H1 (cell line): ENCODE measurements at regions not wholly inside any gene's neighbourhood (a gene's known extent, or its start where the extent isn't known, plus 50 kb on each side); places are given as distances from the start of the nearest gene placed in this dataset.

ENCODE experiments used
- CTCF ChIA-PET: fragments of 300-600 bp; sonication (Branson Sonifier 250); formaldehyde crosslinking; loops from one replicate; lab custom pipeline; 2021; ENCODE audit not compliant: partially characterized antibody; lab: Charles Lee
- POLR2A ChIA-PET: fragments of 300-600 bp; sonication (Branson Sonifier 250); formaldehyde crosslinking; loops from one replicate; lab custom pipeline; 2021; ENCODE audit warnings: inconsistent platforms; ENCODE audit not compliant: partially characterized antibody; lab: Charles Lee
- DNase-seq, 2 experiments: peaks; one replicate each; pipeline versions ENCODE4 v3.0.0 to v3.0.0-alpha.2; 2010 to 2022; ENCODE audit warnings: low spot score in 2 of 2, low read depth in 1 of 2, mixed read lengths in 1 of 2
- FAIRE-seq: peaks from 2 replicates; lab custom pipeline; 2011; peaks lifted over from hg19 to GRCh38; lab: Jason Lieb, UNC
- H2AFZ ChIP-seq: 2 replicates; pipeline ENCODE4 v1.8.1; 2012; ENCODE audit warnings: low read length, inconsistent platforms
- H2AK5ac ChIP-seq: 2 replicates; pipeline ENCODE4 v1.6.1; 2013; ENCODE audit warnings: low read depth, low read length
- H2BK120ac ChIP-seq: replicated peaks from 2 replicates; pipeline ENCODE3; 2013; ENCODE audit warnings: low read depth, low read length, inconsistent platforms
- H2BK12ac ChIP-seq: 2 replicates; pipeline ENCODE4 v1.6.1; 2013; ENCODE audit warnings: low read depth, low read length
- H2BK15ac ChIP-seq: 2 replicates; pipeline ENCODE4 v1.6.1; 2013; ENCODE audit warnings: low read length
- H2BK20ac ChIP-seq: 2 replicates; pipeline ENCODE4 v1.6.1; 2013; ENCODE audit warnings: low read length
- H2BK5ac ChIP-seq: 2 replicates; pipeline ENCODE4 v1.6.1; 2013; ENCODE audit warnings: low read depth, low read length
- H3K14ac ChIP-seq: 2 replicates; pipeline ENCODE4 v1.6.1; 2013; ENCODE audit warnings: inconsistent platforms; ENCODE audit not compliant: insufficient read length
- H3K18ac ChIP-seq: 2 replicates; pipeline ENCODE4 v1.6.1; 2013; ENCODE audit warnings: low read length; ENCODE audit errors: extremely low read depth
- H3K23ac ChIP-seq: 2 replicates; pipeline ENCODE4 v1.6.1; 2013; ENCODE audit warnings: inconsistent platforms; ENCODE audit not compliant: insufficient read length
- H3K23me2 ChIP-seq: 2 replicates; pipeline ENCODE4 v1.6.1; 2013; ENCODE audit warnings: low read depth, low read length
- H3K27ac ChIP-seq: 2 replicates; pipeline ENCODE4 v1.6.1; 2011; ENCODE audit warnings: low read depth, low read length, inconsistent platforms
- H3K27me3 ChIP-seq, 4 experiments: replicated peaks in 1 of 4; 1 replicate in 1 of 4; 2 replicates in 3 of 4; pipeline versions ENCODE4 v1.6.1 to v1.8.1; 2011 to 2013; ENCODE audit warnings: low read length in 3 of 4, mild to moderate bottlenecking in 3 of 4, inconsistent platforms in 2 of 4, mixed read lengths in 2 of 4, moderate library complexity in 1 of 4; ENCODE audit not compliant: control insufficient read depth in 3 of 4, insufficient read depth in 3 of 4; ENCODE audit errors: extremely low read depth in 1 of 4
- H3K36me3 ChIP-seq, 4 experiments: 2 replicates each; pipeline versions ENCODE4 v1.6.1 to v1.8.1; 2011 to 2013; ENCODE audit warnings: mild to moderate bottlenecking in 4 of 4, low read length in 3 of 4, moderate library complexity in 2 of 4, control low read depth in 1 of 4, inconsistent platforms in 1 of 4; ENCODE audit not compliant: insufficient read depth in 4 of 4, control insufficient read depth in 2 of 4
- H3K4ac ChIP-seq: replicated peaks from 2 replicates; pipeline ENCODE3; 2013; ENCODE audit warnings: low read length, low read depth, mixed read lengths, inconsistent platforms; ENCODE audit not compliant: insufficient read length
- H3K4me1 ChIP-seq, 4 experiments: replicated peaks in 1 of 4; 1 replicate in 1 of 4; 2 replicates in 3 of 4; pipeline versions ENCODE4 v1.6.1 to v1.8.1; 2011 to 2013; ENCODE audit warnings: low read length in 3 of 4, inconsistent platforms in 2 of 4, mixed read lengths in 1 of 4; ENCODE audit not compliant: insufficient read depth in 4 of 4, control insufficient read depth in 3 of 4
- H3K4me2 ChIP-seq, 2 experiments: 2 replicates each; pipeline versions ENCODE4 v1.6.1 to v1.8.1; 2011 to 2013; ENCODE audit warnings: low read depth in 2 of 2, low read length in 2 of 2, control low read depth in 1 of 2, inconsistent platforms in 1 of 2, mild to moderate bottlenecking in 1 of 2; ENCODE audit not compliant: insufficient read depth in 1 of 2
- H3K4me3 ChIP-seq, 4 experiments: fragments of 200-600, 300-600 bp in 1 of 4; sonication (generic), shearing (Covaris generic), sonication (Bioruptor Twin) in 1 of 4; 2 replicates each; pipeline versions ENCODE4 v1.5.1 to v1.8.1; 2011 to 2016; ENCODE audit warnings: low read length in 4 of 4, low read depth in 3 of 4, control low read depth in 2 of 4, inconsistent platforms in 2 of 4, mild to moderate bottlenecking in 2 of 4, mixed read lengths in 1 of 4, moderate library complexity in 1 of 4; ENCODE audit not compliant: insufficient read depth in 2 of 4; ENCODE audit errors: extremely low read depth in 1 of 4
- H3K56ac ChIP-seq: replicated peaks from 2 replicates; pipeline ENCODE3; 2013; ENCODE audit warnings: low read depth, mild to moderate bottlenecking, mixed read lengths, low read length, inconsistent platforms; ENCODE audit not compliant: insufficient read length
- H3K79me1 ChIP-seq: 2 replicates; pipeline ENCODE4 v1.6.1; 2013; ENCODE audit warnings: low read depth, low read length, control low read depth
- H3K79me2 ChIP-seq, 2 experiments: 2 replicates each; pipeline versions ENCODE4 v1.6.1 to v1.8.1; 2012 to 2013; ENCODE audit warnings: low read length in 2 of 2, mild to moderate bottlenecking in 2 of 2, inconsistent platforms in 1 of 2; ENCODE audit not compliant: insufficient read depth in 2 of 2, control insufficient read depth in 1 of 2
- H3K9ac ChIP-seq, 4 experiments: replicated peaks in 1 of 4; 1 replicate in 1 of 4; 2 replicates in 3 of 4; pipeline versions ENCODE4 v1.6.1 to v1.8.1; 2011 to 2013; ENCODE audit warnings: low read depth in 3 of 4, low read length in 3 of 4, control low read depth in 2 of 4, mild to moderate bottlenecking in 2 of 4, moderate library complexity in 2 of 4, inconsistent platforms in 1 of 4; ENCODE audit errors: extremely low read depth in 1 of 4
- H3K9me3 ChIP-seq, 2 experiments: 2 replicates each; pipeline versions ENCODE4 v1.6.1 to v1.8.1; 2012 to 2013; ENCODE audit warnings: mild to moderate bottlenecking in 2 of 2, moderate library complexity in 2 of 2, control low read depth in 1 of 2, inconsistent platforms in 1 of 2, low read depth in 1 of 2, low read length in 1 of 2, mixed read lengths in 1 of 2; ENCODE audit not compliant: insufficient read depth in 2 of 2
- H4K20me1 ChIP-seq, 2 experiments: replicated peaks in 1 of 2; 2 replicates each; pipeline versions ENCODE3 to v1.8.1; 2011 to 2013; ENCODE audit warnings: inconsistent platforms in 2 of 2, low read length in 2 of 2, mild to moderate bottlenecking in 1 of 2; ENCODE audit not compliant: insufficient read depth in 2 of 2, control insufficient read depth in 1 of 2
- H4K5ac ChIP-seq: 2 replicates; pipeline ENCODE4 v1.6.1; 2013; ENCODE audit warnings: low read length, low read depth, mixed read lengths, inconsistent platforms; ENCODE audit not compliant: insufficient read length
- H4K8ac ChIP-seq: 2 replicates; pipeline ENCODE4 v1.8.0; 2013; ENCODE audit warnings: mild to moderate bottlenecking, moderate library complexity, low read length, inconsistent platforms; ENCODE audit not compliant: insufficient read depth; ENCODE audit errors: extremely low read depth
- H4K91ac ChIP-seq: replicated peaks from 2 replicates; pipeline ENCODE3; 2013; ENCODE audit warnings: low read length, mixed read lengths, inconsistent platforms; ENCODE audit not compliant: insufficient read length
- CTBP2 ChIP-seq: IDR thresholded peaks from 2 replicates; pipeline ENCODE4 v1.7.0; 2011; ENCODE audit warnings: borderline replicate concordance, mild to moderate bottlenecking, moderate library complexity, mixed read lengths, low read length; ENCODE audit not compliant: insufficient read depth, insufficient read length
- POLR2A ChIP-seq, 2 experiments: IDR thresholded peaks; 1 replicate in 1 of 2; 2 replicates in 1 of 2; pipeline ENCODE4 v1.6.1; 2011; ENCODE audit warnings: low read depth in 2 of 2, low read length in 2 of 2, mild to moderate bottlenecking in 2 of 2; ENCODE audit errors: control extremely low read depth in 1 of 2
- RAD21 ChIP-seq, 2 experiments: IDR thresholded peaks in 1 of 2; conservative IDR thresholded peaks in 1 of 2; 2 replicates each; pipeline ENCODE4 v1.6.1; 2011; ENCODE audit warnings: low read depth in 2 of 2, low read length in 2 of 2, improper control_type of control experiment in 1 of 2, inconsistent platforms in 1 of 2, mild to moderate bottlenecking in 1 of 2, moderate library complexity in 1 of 2
- RFX5 ChIP-seq: IDR thresholded peaks from 2 replicates; pipeline ENCODE4 v1.6.1; 2011; ENCODE audit warnings: low read depth, low read length, improper control_type of control experiment, borderline replicate concordance
- SIX5 ChIP-seq: IDR thresholded peaks from 2 replicates; pipeline ENCODE4 v1.6.1; 2011; ENCODE audit warnings: mild to moderate bottlenecking, low read depth, low read length
- SP1 ChIP-seq: IDR thresholded peaks from 2 replicates; pipeline ENCODE4 v1.6.1; 2011; ENCODE audit warnings: low read depth, low read length
- SUZ12 ChIP-seq: fragments of 200-600 bp; sonication (generic); IDR thresholded peaks from 2 replicates; pipeline ENCODE4 v1.6.1; 2012; ENCODE audit warnings: mild to moderate bottlenecking, inconsistent platforms, low read length, moderate library complexity, mixed read lengths
- ZNF274 ChIP-seq: IDR thresholded peaks from 2 replicates; pipeline ENCODE4 v1.7.0; 2012; ENCODE audit warnings: low read length, borderline replicate concordance; ENCODE audit errors: extremely low read depth
- TF ChIP-seq, protein P1 (sequence below), 3 experiments: IDR thresholded peaks; 1 replicate in 2 of 3; 2 replicates in 1 of 3; pipeline versions ENCODE4 v1.5.1 to v1.6.1; 2011; ENCODE audit warnings: low read length in 3 of 3, mild to moderate bottlenecking in 3 of 3, inconsistent platforms in 2 of 3, low read depth in 1 of 3, moderate library complexity in 1 of 3; ENCODE audit not compliant: insufficient read depth in 1 of 3; ENCODE audit errors: control extremely low read depth in 1 of 3
- TF ChIP-seq, protein P2 (sequence below): IDR thresholded peaks from 2 replicates; pipeline ENCODE4 v1.6.1; 2012; ENCODE audit warnings: low read length, inconsistent platforms

DNA sequence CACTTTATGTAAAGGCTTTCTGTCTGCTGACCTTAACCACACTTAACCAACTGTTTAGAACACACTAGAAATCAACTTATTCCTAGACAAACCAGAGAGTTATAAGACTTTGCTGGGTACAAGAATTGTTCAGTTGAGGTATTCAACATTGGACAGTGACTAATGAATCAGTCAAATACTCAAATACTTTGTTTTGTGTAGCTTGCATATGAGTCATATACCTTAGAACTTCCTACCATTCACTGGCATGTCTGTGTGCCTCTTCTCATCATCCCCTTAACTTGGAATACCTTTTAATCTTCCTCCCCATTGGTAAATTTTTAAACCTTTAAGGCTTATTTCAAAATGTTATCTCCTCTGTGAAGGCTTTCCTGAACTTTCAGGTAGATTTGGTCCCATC lies 708.8 kb upstream of the GRIA3 start:
- no peak overlapping the region for H2BK15ac ChIP-seq
- H4K91ac ChIP-seq, result no peak overlapping the region
- no peak overlapping the region for H2BK120ac ChIP-seq
- H3K27ac ChIP-seq, result no peak overlapping the region
- H4K20me1 ChIP-seq, result no peaks in the 10 kb centered on the region
- H4K5ac ChIP-seq, result no peak overlapping the region
- no peak overlapping the region for H4K8ac ChIP-seq
- H3K27me3 ChIP-seq, result no peaks in the 10 kb centered on the region
- DNase-seq (no peak), FAIRE-seq (no peak)
- no peaks in the 10 kb centered on the region for H3K36me3 ChIP-seq
- no peak overlapping the region for H3K23ac ChIP-seq
- H3K4me1 ChIP-seq, result no peaks in the 10 kb centered on the region
- H3K56ac ChIP-seq, result no peak overlapping the region
- H2BK5ac ChIP-seq, result no peak overlapping the region
- CTCF ChIA-PET, result no interaction called here
- H3K4ac ChIP-seq, result no peak overlapping the region
- H3K4me2 ChIP-seq, result no peak overlapping the region
- POLR2A ChIA-PET, result no interaction called here
- no peak overlapping the region for H2AFZ ChIP-seq
- H2BK12ac ChIP-seq, result no peak overlapping the region
- H3K9ac ChIP-seq, result no peak overlapping the region
- no peaks in the 10 kb centered on the region for H3K9me3 ChIP-seq
- H3K4me3 ChIP-seq, result no peak overlapping the region
- no peaks in the 10 kb centered on the region for H3K79me2 ChIP-seq
- no peaks in the 10 kb centered on the region for H3K79me1 ChIP-seq
- H3K14ac ChIP-seq, result no peak overlapping the region
- no peak overlapping the region for H2BK20ac ChIP-seq
- H3K23me2 ChIP-seq, result no peaks in the 10 kb centered on the region
- no peak overlapping the region for H3K18ac ChIP-seq
- no peak overlapping the region for H2AK5ac ChIP-seq
- TF ChIP-seq, protein P1, sequence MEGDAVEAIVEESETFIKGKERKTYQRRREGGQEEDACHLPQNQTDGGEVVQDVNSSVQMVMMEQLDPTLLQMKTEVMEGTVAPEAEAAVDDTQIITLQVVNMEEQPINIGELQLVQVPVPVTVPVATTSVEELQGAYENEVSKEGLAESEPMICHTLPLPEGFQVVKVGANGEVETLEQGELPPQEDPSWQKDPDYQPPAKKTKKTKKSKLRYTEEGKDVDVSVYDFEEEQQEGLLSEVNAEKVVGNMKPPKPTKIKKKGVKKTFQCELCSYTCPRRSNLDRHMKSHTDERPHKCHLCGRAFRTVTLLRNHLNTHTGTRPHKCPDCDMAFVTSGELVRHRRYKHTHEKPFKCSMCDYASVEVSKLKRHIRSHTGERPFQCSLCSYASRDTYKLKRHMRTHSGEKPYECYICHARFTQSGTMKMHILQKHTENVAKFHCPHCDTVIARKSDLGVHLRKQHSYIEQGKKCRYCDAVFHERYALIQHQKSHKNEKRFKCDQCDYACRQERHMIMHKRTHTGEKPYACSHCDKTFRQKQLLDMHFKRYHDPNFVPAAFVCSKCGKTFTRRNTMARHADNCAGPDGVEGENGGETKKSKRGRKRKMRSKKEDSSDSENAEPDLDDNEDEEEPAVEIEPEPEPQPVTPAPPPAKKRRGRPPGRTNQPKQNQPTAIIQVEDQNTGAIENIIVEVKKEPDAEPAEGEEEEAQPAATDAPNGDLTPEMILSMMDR (IDR thresholded peaks at IDR 0.05; ENCODE audit: control extremely low read depth in 1 of 3, insufficient read depth in 1 of 3, low read depth in 1 of 3, low read length in 3 of 3), result no peak
- TF ChIP-seq RAD21 (IDR thresholded peaks at IDR 0.05 in 1 of 2, conservative IDR thresholded peaks at IDR 0.05 in 1 of 2; ENCODE audit: low read depth in 2 of 2, low read length in 2 of 2) (no peak), ZNF274 (no peak), CTBP2 (no peak), SP1 (no peak), POLR2A (IDR thresholded peaks at IDR 0.05; ENCODE audit: control extremely low read depth in 1 of 2, low read depth in 2 of 2, low read length in 2 of 2) (no peak), RFX5 (no peak), SUZ12 (no peak), SIX5 (no peak)
- TF ChIP-seq, protein P2, sequence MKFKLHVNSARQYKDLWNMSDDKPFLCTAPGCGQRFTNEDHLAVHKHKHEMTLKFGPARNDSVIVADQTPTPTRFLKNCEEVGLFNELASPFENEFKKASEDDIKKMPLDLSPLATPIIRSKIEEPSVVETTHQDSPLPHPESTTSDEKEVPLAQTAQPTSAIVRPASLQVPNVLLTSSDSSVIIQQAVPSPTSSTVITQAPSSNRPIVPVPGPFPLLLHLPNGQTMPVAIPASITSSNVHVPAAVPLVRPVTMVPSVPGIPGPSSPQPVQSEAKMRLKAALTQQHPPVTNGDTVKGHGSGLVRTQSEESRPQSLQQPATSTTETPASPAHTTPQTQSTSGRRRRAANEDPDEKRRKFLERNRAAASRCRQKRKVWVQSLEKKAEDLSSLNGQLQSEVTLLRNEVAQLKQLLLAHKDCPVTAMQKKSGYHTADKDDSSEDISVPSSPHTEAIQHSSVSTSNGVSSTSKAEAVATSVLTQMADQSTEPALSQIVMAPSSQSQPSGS, result no peak
